H9 (cell line): ENCODE measurements at regions not wholly inside any gene's neighbourhood (a gene's known extent, or its start where the extent isn't known, plus 50 kb on each side); places are given as distances from the start of the nearest gene placed in this dataset.

Source experiments
- DNase-seq: peaks from one replicate; pipeline ENCODE4 v3.0.0-alpha.2; 2017
- H2AFZ ChIP-seq: one replicate; pipeline ENCODE4 v1.6.1; 2013; ENCODE audit warnings: mild to moderate bottlenecking, low read length, control low read depth, moderate library complexity
- H2AK5ac ChIP-seq: 2 replicates; pipeline ENCODE4 v1.6.1; 2013; ENCODE audit warnings: low read length, control low read depth, mixed read lengths; ENCODE audit not compliant: insufficient read length
- H2BK120ac ChIP-seq: one replicate; pipeline ENCODE4 v1.6.1; 2013; ENCODE audit warnings: low read depth, mild to moderate bottlenecking, low read length, control low read depth, inconsistent platforms; ENCODE audit not compliant: poor library complexity, severe bottlenecking
- H2BK12ac ChIP-seq: 2 replicates; pipeline ENCODE4 v1.6.1; 2013; ENCODE audit warnings: low read length, control low read depth, mixed read lengths, low read depth; ENCODE audit not compliant: insufficient read length
- H2BK15ac ChIP-seq: 2 replicates; pipeline ENCODE4 v1.6.1; 2013; ENCODE audit warnings: low read depth, low read length, control low read depth
- H2BK20ac ChIP-seq: one replicate; pipeline ENCODE4 v1.6.1; 2013; ENCODE audit warnings: low read depth, mild to moderate bottlenecking, low read length, control low read depth, inconsistent platforms; ENCODE audit not compliant: poor library complexity, severe bottlenecking
- H2BK5ac ChIP-seq: 2 replicates; pipeline ENCODE4 v1.6.1; 2013; ENCODE audit warnings: low read length, control low read depth, mixed read lengths; ENCODE audit not compliant: insufficient read length
- H3K14ac ChIP-seq: 2 replicates; pipeline ENCODE4 v1.6.1; 2013; ENCODE audit warnings: low read length, control low read depth; ENCODE audit not compliant: insufficient read depth
- H3K18ac ChIP-seq: 2 replicates; pipeline ENCODE4 v1.6.1; 2013; ENCODE audit warnings: low read depth, mild to moderate bottlenecking, mixed read lengths, low read length, control low read depth; ENCODE audit not compliant: insufficient read length
- H3K23ac ChIP-seq: 2 replicates; pipeline ENCODE4 v1.6.1; 2013; ENCODE audit warnings: low read length, control low read depth, mixed read lengths, low read depth; ENCODE audit not compliant: insufficient read length
- H3K23me2 ChIP-seq: 2 replicates; pipeline ENCODE4 v1.6.1; 2013; ENCODE audit warnings: low read depth, mild to moderate bottlenecking, mixed read lengths, low read length, control low read depth; ENCODE audit not compliant: insufficient read length, poor library complexity, severe bottlenecking
- H3K27ac ChIP-seq: 2 replicates; pipeline ENCODE4 v1.5.1; 2013; ENCODE audit warnings: low read length, control low read depth, mixed read lengths, low read depth; ENCODE audit not compliant: insufficient read length
- H3K27me3 ChIP-seq: 2 replicates; pipeline ENCODE4 v1.6.1; 2013; ENCODE audit warnings: low read length, control low read depth, inconsistent platforms; ENCODE audit not compliant: insufficient read depth
- H3K4ac ChIP-seq: 2 replicates; pipeline ENCODE4 v1.6.1; 2013; ENCODE audit warnings: low read depth, mild to moderate bottlenecking, control low read depth, inconsistent platforms, low read length, moderate library complexity
- H3K4me1 ChIP-seq: 2 replicates; pipeline ENCODE4 v1.6.1; 2013; ENCODE audit warnings: low read length, control low read depth, inconsistent platforms; ENCODE audit not compliant: insufficient read depth
- H3K4me2 ChIP-seq: 2 replicates; pipeline ENCODE4 v1.6.1; 2013; ENCODE audit warnings: low read length, control low read depth, mixed read lengths; ENCODE audit not compliant: insufficient read length, insufficient read depth
- H3K56ac ChIP-seq: 2 replicates; pipeline ENCODE4 v1.6.1; 2013; ENCODE audit warnings: low read depth, mild to moderate bottlenecking, mixed read lengths, low read length, control low read depth; ENCODE audit not compliant: insufficient read length
- H3K79me1 ChIP-seq: 2 replicates; pipeline ENCODE4 v1.6.1; 2013; ENCODE audit warnings: low read depth, mild to moderate bottlenecking, moderate library complexity, low read length, control low read depth, inconsistent platforms; ENCODE audit not compliant: insufficient read depth, poor library complexity, severe bottlenecking
- H3K79me2 ChIP-seq: 2 replicates; pipeline ENCODE4 v1.6.1; 2013; ENCODE audit warnings: low read length, control low read depth, inconsistent platforms; ENCODE audit not compliant: insufficient read depth
- H3K9ac ChIP-seq: 2 replicates; pipeline ENCODE4 v1.6.1; 2013; ENCODE audit warnings: low read length, control low read depth, mixed read lengths; ENCODE audit not compliant: insufficient read length; ENCODE audit errors: extremely low read depth
- H3K9me3 ChIP-seq: one replicate; pipeline ENCODE4 v1.6.1; 2013; ENCODE audit warnings: low read depth, low read length, inconsistent platforms; ENCODE audit not compliant: control insufficient read depth
- H3T11ph ChIP-seq: one replicate; pipeline ENCODE4 v1.6.1; 2013; ENCODE audit warnings: mild to moderate bottlenecking, low read length, control low read depth, inconsistent platforms
- H4K20me1 ChIP-seq: one replicate; pipeline ENCODE4 v1.6.1; 2013; ENCODE audit not compliant: control insufficient read depth, insufficient read length, insufficient read depth
- H4K5ac ChIP-seq: 2 replicates; pipeline ENCODE4 v1.6.1; 2013; ENCODE audit warnings: low read depth, mild to moderate bottlenecking, mixed read lengths, low read length, control low read depth; ENCODE audit not compliant: insufficient read length
- H4K8ac ChIP-seq: replicated peaks from 2 replicates; pipeline ENCODE4 v1.6.1; 2013; ENCODE audit warnings: low read length, control low read depth, mixed read lengths, low read depth; ENCODE audit not compliant: insufficient read length
- H4K91ac ChIP-seq: 2 replicates; pipeline ENCODE4 v1.6.1; 2013; ENCODE audit warnings: low read depth, mild to moderate bottlenecking, moderate library complexity, mixed read lengths, low read length, control low read depth; ENCODE audit not compliant: insufficient read length
- H3K27ac Mint-ChIP-seq, 3 experiments: 2 replicates in 2 of 3; 3 replicates in 1 of 3; pipeline ENCODE4 v1.8.0; 2020 to 2021; ENCODE audit warnings: mixed read lengths in 3 of 3, mild to moderate bottlenecking in 1 of 3, moderate library complexity in 1 of 3
- H3K27me3 Mint-ChIP-seq: 2 replicates; pipeline ENCODE4 v1.8.0; 2021; ENCODE audit warnings: low read depth, mild to moderate bottlenecking, moderate library complexity, mixed read lengths
- H3K36me3 Mint-ChIP-seq, 3 experiments: 2 replicates in 2 of 3; 3 replicates in 1 of 3; pipeline ENCODE4 v1.8.0; 2020 to 2021; ENCODE audit warnings: low read depth in 3 of 3, mixed read lengths in 3 of 3; ENCODE audit not compliant: insufficient read depth in 1 of 3
- H3K4me1 Mint-ChIP-seq, 2 experiments: 2 replicates each; pipeline ENCODE4 v1.8.0; 2020; ENCODE audit warnings: mixed read lengths in 2 of 2
- H3K4me3 Mint-ChIP-seq, 2 experiments: 2 replicates in 1 of 2; 3 replicates in 1 of 2; pipeline ENCODE4 v1.8.0; 2020 to 2021; ENCODE audit warnings: mild to moderate bottlenecking in 2 of 2, mixed read lengths in 2 of 2, moderate library complexity in 1 of 2
- H3K9me3 Mint-ChIP-seq, 2 experiments: 2 replicates in 1 of 2; 3 replicates in 1 of 2; pipeline ENCODE4 v1.8.0; 2020; ENCODE audit warnings: mild to moderate bottlenecking in 2 of 2, mixed read lengths in 2 of 2, moderate library complexity in 1 of 2
- WGBS: extraction: QIAGEN DNeasy Blood & Tissue Kit; methylation state at CpG from one replicate; pipeline ENCODE4 v1.1.7; 2013; ENCODE audit warnings: missing lambda C conversion rate, low lambda C conversion rate, mixed read lengths; ENCODE audit not compliant: insufficient read length; ENCODE audit errors: extremely low coverage; 5-methylcytosine and 5-hydroxymethylcytosine counted together
- TF ChIP-seq, protein P1 (sequence below): fragments of 200-600 bp; sonication (generic); conservative IDR thresholded peaks from 3 replicates; pipeline ENCODE4 v1.8.0; 2021; ENCODE audit warnings: antibody characterized with exemption, mild to moderate bottlenecking

DNA sequence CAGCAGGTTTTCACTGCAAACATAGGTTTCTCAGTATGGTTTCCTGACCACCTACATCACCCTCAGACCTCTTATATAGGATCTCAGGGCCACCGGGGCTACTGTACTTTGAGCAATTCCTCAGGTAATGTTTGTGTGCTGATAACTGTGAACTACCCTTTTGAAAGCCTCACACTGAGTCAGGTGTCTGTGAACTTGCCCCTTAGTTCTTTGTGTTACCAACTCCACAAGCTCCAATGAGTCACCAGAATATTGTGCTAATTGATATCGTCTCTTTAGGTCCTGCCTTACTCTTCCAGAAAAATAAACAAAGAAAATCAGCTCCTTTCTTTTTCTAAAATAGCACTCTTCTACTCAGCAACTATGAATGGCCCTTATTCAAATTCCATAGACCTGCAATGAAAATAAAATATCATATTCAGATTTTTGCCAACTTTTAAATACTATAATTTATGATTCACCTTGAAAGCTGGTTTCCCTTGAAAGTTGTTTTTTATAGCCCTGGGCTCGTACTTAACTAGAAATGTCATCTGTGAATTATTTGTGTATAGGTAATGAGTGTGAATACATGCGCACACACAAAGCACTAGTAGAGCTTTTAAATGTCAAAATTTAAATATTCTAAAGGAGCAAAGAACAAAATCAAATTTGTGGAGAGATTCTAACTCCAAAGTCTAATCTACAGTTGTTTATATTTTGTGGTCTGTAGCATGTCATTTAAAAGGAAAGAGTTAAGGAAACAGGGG, 88.1 kb upstream of the WARS2 start:
- no peak overlapping the region for H3K56ac ChIP-seq
- H2BK15ac ChIP-seq = no peak overlapping the region
- no peak overlapping the region for H2BK120ac ChIP-seq
- no peak overlapping the region for H2AK5ac ChIP-seq
- Mint-ChIP-seq H3K27ac (no peak overlapping the region), H3K4me3 (no peak overlapping the region), H3K27me3 (no peaks in the 10 kb centered on the region), H3K9me3 (no peaks in the 10 kb centered on the region), H3K36me3 (no peaks in the 10 kb centered on the region), H3K4me1 (peaks cover 8 to 10% of the 10 kb centered on the region in 2 experiments)
- no peaks in the 10 kb centered on the region; the same call in 1 of the 2 replicates for H3K79me2 ChIP-seq
- DNase-seq = no peak
- no peaks in the 10 kb centered on the region for H3K9me3 ChIP-seq
- TF ChIP-seq, protein P1, sequence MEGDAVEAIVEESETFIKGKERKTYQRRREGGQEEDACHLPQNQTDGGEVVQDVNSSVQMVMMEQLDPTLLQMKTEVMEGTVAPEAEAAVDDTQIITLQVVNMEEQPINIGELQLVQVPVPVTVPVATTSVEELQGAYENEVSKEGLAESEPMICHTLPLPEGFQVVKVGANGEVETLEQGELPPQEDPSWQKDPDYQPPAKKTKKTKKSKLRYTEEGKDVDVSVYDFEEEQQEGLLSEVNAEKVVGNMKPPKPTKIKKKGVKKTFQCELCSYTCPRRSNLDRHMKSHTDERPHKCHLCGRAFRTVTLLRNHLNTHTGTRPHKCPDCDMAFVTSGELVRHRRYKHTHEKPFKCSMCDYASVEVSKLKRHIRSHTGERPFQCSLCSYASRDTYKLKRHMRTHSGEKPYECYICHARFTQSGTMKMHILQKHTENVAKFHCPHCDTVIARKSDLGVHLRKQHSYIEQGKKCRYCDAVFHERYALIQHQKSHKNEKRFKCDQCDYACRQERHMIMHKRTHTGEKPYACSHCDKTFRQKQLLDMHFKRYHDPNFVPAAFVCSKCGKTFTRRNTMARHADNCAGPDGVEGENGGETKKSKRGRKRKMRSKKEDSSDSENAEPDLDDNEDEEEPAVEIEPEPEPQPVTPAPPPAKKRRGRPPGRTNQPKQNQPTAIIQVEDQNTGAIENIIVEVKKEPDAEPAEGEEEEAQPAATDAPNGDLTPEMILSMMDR = no peak
- H4K5ac ChIP-seq = no peak overlapping the region
- no peak overlapping the region for H4K8ac ChIP-seq
- H3K23me2 ChIP-seq = no peaks in the 10 kb centered on the region
- no peak overlapping the region for H3K4me2 ChIP-seq
- H3K4ac ChIP-seq = no peak overlapping the region
- H3K23ac ChIP-seq = no peak overlapping the region
- no peak overlapping the region for H3K9ac ChIP-seq
- WGBS = no CpG with 5 or more reads among the region's 4 CpGs
- H3K27ac ChIP-seq = no peak overlapping the region
- H3K79me1 ChIP-seq = no peaks in the 10 kb centered on the region
- no peaks in the 10 kb centered on the region for H3K4me1 ChIP-seq
- no peak overlapping the region for H2BK20ac ChIP-seq
- H2AFZ ChIP-seq = no peak overlapping the region
- H2BK5ac ChIP-seq = no peak overlapping the region
- H3K27me3 ChIP-seq = no peaks in the 10 kb centered on the region
- H2BK12ac ChIP-seq = no peak overlapping the region
- no peak overlapping the region for H4K91ac ChIP-seq
- H3T11ph ChIP-seq = no peak overlapping the region
- no peak overlapping the region for H3K14ac ChIP-seq
- H4K20me1 ChIP-seq = no peaks in the 10 kb centered on the region
- H3K18ac ChIP-seq = no peak overlapping the region
